ENCODE measurements at regions not wholly inside any gene's neighbourhood (a gene's known extent, or its start where the extent isn't known, plus 50 kb on each side); places are given as distances from the start of the nearest gene placed in this dataset.

GRCh38 chr10:130642926-130643325, 506.7 kb downstream of the GLRX3 start:
- no peaks in the 10 kb centered on the region for H3K36me3 ChIP-seq (ENCODE audit: control insufficient read depth in 4 of 4, insufficient read depth in 4 of 4, low read length in 3 of 4)
- peaks cover 0 to 13% (median 0%) of the 10 kb centered on the region in 5 experiments for H3K9me3 ChIP-seq (ENCODE audit: control extremely low read depth in 1 of 5, control insufficient read depth in 4 of 5, insufficient read depth in 2 of 5, low read depth in 1 of 5, low read length in 4 of 5)
- DNase-seq: no peak
- H3K27me3 ChIP-seq (replicated peaks in 2 of 5; ENCODE audit: control insufficient read depth in 4 of 5, insufficient read depth in 5 of 5, low read length in 4 of 5): peaks cover under 1 to 20% (median 4%) of the 10 kb centered on the region in 5 experiments
- H3K4me1 ChIP-seq (ENCODE audit: control extremely low read depth in 1 of 4, control insufficient read depth in 4 of 4, insufficient read depth in 4 of 4, low read length in 3 of 4): no peaks in the 10 kb centered on the region
- ChIA-PET POLR2A (no interaction called here), CTCF (no interaction called here)
- H3K4me3 ChIP-seq (ENCODE audit: control insufficient read depth in 1 of 7, extremely low read depth in 1 of 7, insufficient read depth in 4 of 7, low read depth in 2 of 7, low read length in 6 of 7): no peak overlapping the region
- no peak overlapping the region for H3K27ac ChIP-seq (ENCODE audit: insufficient read depth in 1 of 2, low read depth in 1 of 2, low read length in 2 of 2, poor library complexity in 1 of 2, severe bottlenecking in 2 of 2)
- 96% methylated on average over 3 of the region's 4 CpGs for WGBS (ENCODE audit: insufficient coverage)

- no peak overlapping the region for H3K4me3 ChIP-seq (ENCODE audit: control insufficient read depth in 1 of 7, extremely low read depth in 1 of 7, insufficient read depth in 4 of 7, low read depth in 2 of 7, low read length in 6 of 7)
- 98% methylated on average over 6 of the region's 6 CpGs for WGBS (ENCODE audit: insufficient coverage)
- no peak overlapping the region for H3K27ac ChIP-seq (ENCODE audit: insufficient read depth in 1 of 2, low read depth in 1 of 2, low read length in 2 of 2, poor library complexity in 1 of 2, severe bottlenecking in 2 of 2)
- DNase-seq: no peak
- peaks cover 0 to 5% (median 0%) of the 10 kb centered on the region in 5 experiments for H3K27me3 ChIP-seq (replicated peaks in 2 of 5; ENCODE audit: control insufficient read depth in 4 of 5, insufficient read depth in 5 of 5, low read length in 4 of 5)
- CTCF ChIA-PET: no interaction called here
- H3K36me3 ChIP-seq (ENCODE audit: control insufficient read depth in 4 of 4, insufficient read depth in 4 of 4, low read length in 3 of 4): no peaks in the 10 kb centered on the region
- H3K9me3 ChIP-seq (ENCODE audit: control extremely low read depth in 1 of 5, control insufficient read depth in 4 of 5, insufficient read depth in 2 of 5, low read depth in 1 of 5, low read length in 4 of 5): no peaks in the 10 kb centered on the region
- POLR2A ChIA-PET: no interaction called here
- H3K4me1 ChIP-seq (ENCODE audit: control extremely low read depth in 1 of 4, control insufficient read depth in 4 of 4, insufficient read depth in 4 of 4, low read length in 3 of 4): no peaks in the 10 kb centered on the region
These were observed 511.1 kb downstream of the GLRX3 start for GRCh38 chr10:130647341-130647740.

- no peaks in the 10 kb centered on the region for H3K4me1 ChIP-seq (ENCODE audit: control extremely low read depth in 1 of 4, control insufficient read depth in 4 of 4, insufficient read depth in 4 of 4, low read length in 3 of 4)
- no peak overlapping the region for H3K4me3 ChIP-seq (ENCODE audit: control insufficient read depth in 1 of 7, extremely low read depth in 1 of 7, insufficient read depth in 4 of 7, low read depth in 2 of 7, low read length in 6 of 7)
- H3K27me3 ChIP-seq (replicated peaks in 2 of 5; ENCODE audit: control insufficient read depth in 4 of 5, insufficient read depth in 5 of 5, low read length in 4 of 5): no peaks in the 10 kb centered on the region
- ChIA-PET POLR2A (interaction anchor here (0.7 kb wide), 1 partner anchor 1276 kb away, joined by 3 read pairs; no protein-coding TSS in a partner anchor), CTCF (no interaction called here)
- H3K36me3 ChIP-seq (ENCODE audit: control insufficient read depth in 4 of 4, insufficient read depth in 4 of 4, low read length in 3 of 4): no peaks in the 10 kb centered on the region
- no peaks in the 10 kb centered on the region for H3K9me3 ChIP-seq (ENCODE audit: control extremely low read depth in 1 of 5, control insufficient read depth in 4 of 5, insufficient read depth in 2 of 5, low read depth in 1 of 5, low read length in 4 of 5)
- 83% methylated on average over 9 of the region's 10 CpGs for WGBS (ENCODE audit: insufficient coverage)
- no peak overlapping the region for H3K27ac ChIP-seq (ENCODE audit: insufficient read depth in 1 of 2, low read depth in 1 of 2, low read length in 2 of 2, poor library complexity in 1 of 2, severe bottlenecking in 2 of 2)
- DNase-seq: no peak
These were observed 512.6 kb downstream of the GLRX3 start for GRCh38 chr10:130648807-130649206.

GRCh38 chr10:130652544-130652943, 516.4 kb downstream of the GLRX3 start:
- ChIA-PET CTCF (no interaction called here), POLR2A (no interaction called here)
- H3K27ac ChIP-seq (ENCODE audit: insufficient read depth in 1 of 2, low read depth in 1 of 2, low read length in 2 of 2, poor library complexity in 1 of 2, severe bottlenecking in 2 of 2): no peak overlapping the region
- H3K4me1 ChIP-seq (ENCODE audit: control extremely low read depth in 1 of 4, control insufficient read depth in 4 of 4, insufficient read depth in 4 of 4, low read length in 3 of 4): peaks cover 0 to 12% (median 7%) of the 10 kb centered on the region in 4 experiments
- 100% methylated on average over 3 of the region's 5 CpGs for WGBS (ENCODE audit: insufficient coverage)
- H3K36me3 ChIP-seq (ENCODE audit: control insufficient read depth in 4 of 4, insufficient read depth in 4 of 4, low read length in 3 of 4): no peaks in the 10 kb centered on the region
- no peaks in the 10 kb centered on the region for H3K27me3 ChIP-seq (replicated peaks in 2 of 5; ENCODE audit: control insufficient read depth in 4 of 5, insufficient read depth in 5 of 5, low read length in 4 of 5)
- H3K4me3 ChIP-seq (ENCODE audit: control insufficient read depth in 1 of 7, extremely low read depth in 1 of 7, insufficient read depth in 4 of 7, low read depth in 2 of 7, low read length in 6 of 7): no peak overlapping the region
- no peaks in the 10 kb centered on the region for H3K9me3 ChIP-seq (ENCODE audit: control extremely low read depth in 1 of 5, control insufficient read depth in 4 of 5, insufficient read depth in 2 of 5, low read depth in 1 of 5, low read length in 4 of 5)
- peak in 1 of 3 donors; percentile 19 for DNase-seq

- 96% methylated on average over 13 of the region's 14 CpGs for WGBS (ENCODE audit: insufficient coverage)
- H3K4me3 ChIP-seq (ENCODE audit: control insufficient read depth in 1 of 7, extremely low read depth in 1 of 7, insufficient read depth in 4 of 7, low read depth in 2 of 7, low read length in 6 of 7): no peak overlapping the region
- DNase-seq: no peak
- CTCF ChIA-PET: no interaction called here
- no peak overlapping the region for H3K27ac ChIP-seq (ENCODE audit: insufficient read depth in 1 of 2, low read depth in 1 of 2, low read length in 2 of 2, poor library complexity in 1 of 2, severe bottlenecking in 2 of 2)
- H3K36me3 ChIP-seq (ENCODE audit: control insufficient read depth in 4 of 4, insufficient read depth in 4 of 4, low read length in 3 of 4): no peaks in the 10 kb centered on the region
- H3K4me1 ChIP-seq (ENCODE audit: control extremely low read depth in 1 of 4, control insufficient read depth in 4 of 4, insufficient read depth in 4 of 4, low read length in 3 of 4): peaks cover 0 to 12% (median 7%) of the 10 kb centered on the region in 4 experiments
- POLR2A ChIA-PET: no interaction called here
- H3K27me3 ChIP-seq (replicated peaks in 2 of 5; ENCODE audit: control insufficient read depth in 4 of 5, insufficient read depth in 5 of 5, low read length in 4 of 5): no peaks in the 10 kb centered on the region
- H3K9me3 ChIP-seq (ENCODE audit: control extremely low read depth in 1 of 5, control insufficient read depth in 4 of 5, insufficient read depth in 2 of 5, low read depth in 1 of 5, low read length in 4 of 5): no peaks in the 10 kb centered on the region
These were observed 516.9 kb downstream of the GLRX3 start for GRCh38 chr10:130652964-130653578.

- no peaks in the 10 kb centered on the region for H3K9me3 ChIP-seq (ENCODE audit: control extremely low read depth in 1 of 5, control insufficient read depth in 4 of 5, insufficient read depth in 2 of 5, low read depth in 1 of 5, low read length in 4 of 5)
- ChIA-PET CTCF (interaction anchor here (0.6 kb wide), 1 partner anchor 1581 kb away, joined by 3 read pairs; no protein-coding TSS in a partner anchor), POLR2A (no interaction called here)
- no peaks in the 10 kb centered on the region for H3K36me3 ChIP-seq (ENCODE audit: control insufficient read depth in 4 of 4, insufficient read depth in 4 of 4, low read length in 3 of 4)
- no peak overlapping the region for H3K27ac ChIP-seq (ENCODE audit: insufficient read depth in 1 of 2, low read depth in 1 of 2, low read length in 2 of 2, poor library complexity in 1 of 2, severe bottlenecking in 2 of 2)
- peaks cover 0 to 12% (median 7%) of the 10 kb centered on the region in 4 experiments for H3K4me1 ChIP-seq (ENCODE audit: control extremely low read depth in 1 of 4, control insufficient read depth in 4 of 4, insufficient read depth in 4 of 4, low read length in 3 of 4)
- WGBS (ENCODE audit: insufficient coverage): 96% methylated on average over 19 of the region's 20 CpGs
- DNase-seq: no peak
- H3K4me3 ChIP-seq (ENCODE audit: control insufficient read depth in 1 of 7, extremely low read depth in 1 of 7, insufficient read depth in 4 of 7, low read depth in 2 of 7, low read length in 6 of 7): no peak overlapping the region
- H3K27me3 ChIP-seq (replicated peaks in 2 of 5; ENCODE audit: control insufficient read depth in 4 of 5, insufficient read depth in 5 of 5, low read length in 4 of 5): no peaks in the 10 kb centered on the region
These were observed 518.5 kb downstream of the GLRX3 start for GRCh38 chr10:130654726-130655125.

- WGBS (ENCODE audit: insufficient coverage): 92% methylated on average over 20 of the region's 31 CpGs
- Histone ChIP-seq H3K27me3 (replicated peaks in 2 of 5; ENCODE audit: control insufficient read depth in 4 of 5, insufficient read depth in 5 of 5, low read length in 4 of 5) (no peaks in the 10 kb centered on the region), H3K4me1 (ENCODE audit: control extremely low read depth in 1 of 4, control insufficient read depth in 4 of 4, insufficient read depth in 4 of 4, low read length in 3 of 4) (peaks cover 0 to 12% (median 7%) of the 10 kb centered on the region in 4 experiments), H3K27ac (ENCODE audit: insufficient read depth in 1 of 2, low read depth in 1 of 2, low read length in 2 of 2, poor library complexity in 1 of 2, severe bottlenecking in 2 of 2) (no peak overlapping the region), H3K36me3 (ENCODE audit: control insufficient read depth in 4 of 4, insufficient read depth in 4 of 4, low read length in 3 of 4) (no peaks in the 10 kb centered on the region), H3K9me3 (ENCODE audit: control extremely low read depth in 1 of 5, control insufficient read depth in 4 of 5, insufficient read depth in 2 of 5, low read depth in 1 of 5, low read length in 4 of 5) (no peaks in the 10 kb centered on the region), H3K4me3 (ENCODE audit: control insufficient read depth in 1 of 7, extremely low read depth in 1 of 7, insufficient read depth in 4 of 7, low read depth in 2 of 7, low read length in 6 of 7) (no peak overlapping the region)
- ChIA-PET POLR2A (no interaction called here), CTCF (interaction anchor here (0.6 kb wide), 1 partner anchor 1582 kb away, joined by 3 read pairs; no protein-coding TSS in a partner anchor)
- no peak for DNase-seq
These were observed 519.4 kb downstream of the GLRX3 start for GRCh38 chr10:130655313-130656186.
